ENCODE measurements at regions not wholly inside any gene's neighbourhood (a gene's known extent, or its start where the extent isn't known, plus 50 kb on each side); places are given as distances from the start of the nearest gene placed in this dataset.

DNA sequence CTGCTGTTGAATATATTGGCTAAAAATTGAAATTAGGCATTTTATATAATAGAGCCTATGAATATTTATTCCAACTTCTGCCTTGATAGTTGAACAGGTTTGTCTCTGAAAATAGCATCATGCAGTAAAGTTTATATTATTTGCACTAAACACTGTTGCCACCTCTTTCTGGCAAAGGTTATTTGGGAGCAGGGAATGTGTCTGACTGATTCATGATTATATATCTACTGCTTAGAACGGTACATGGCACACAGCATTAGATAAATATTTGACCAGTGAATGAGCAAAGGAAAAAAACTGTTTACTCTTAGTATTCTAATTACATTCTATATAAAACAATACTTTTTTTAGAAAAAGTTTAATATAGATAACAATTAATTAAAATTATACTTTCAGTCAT is 123.1 kb upstream of the MGAT4C start:
- Histone ChIP-seq H3K4me3 (replicated peaks in 1 of 3; ENCODE audit: insufficient read depth in 1 of 3, low read depth in 1 of 3, low read length in 3 of 3) (no peak overlapping the region), H3K9me3 (replicated peaks; ENCODE audit: control insufficient read depth, insufficient read depth, low read length) (no peaks in the 10 kb centered on the region), H2AFZ (ENCODE audit: low read depth, low read length) (no peak overlapping the region), H3K27me3 (ENCODE audit: control insufficient read depth in 2 of 2, insufficient read depth in 2 of 2, low read length in 2 of 2) (no peaks in the 10 kb centered on the region), H3K9me1 (replicated peaks; ENCODE audit: control insufficient read depth, extremely low read depth, insufficient read depth, low read length) (no peaks in the 10 kb centered on the region), H4K20me1 (replicated peaks; ENCODE audit: control insufficient read depth, extremely low read depth, insufficient read depth, low read length) (no peaks in the 10 kb centered on the region), H3K36me3 (ENCODE audit: control insufficient read depth in 2 of 2, extremely low read depth in 1 of 2, insufficient read depth in 2 of 2, low read length in 2 of 2) (no peaks in the 10 kb centered on the region), H3K4me2 (ENCODE audit: insufficient read depth, low read length) (no peak overlapping the region), H3K27ac (ENCODE audit: insufficient read depth, low read depth, low read length) (no peak overlapping the region), H3K4me1 (ENCODE audit: control insufficient read depth, extremely low read depth, insufficient read depth, low read length) (no peaks in the 10 kb centered on the region), H3K79me2 (ENCODE audit: control insufficient read depth, insufficient read depth, low read length) (no peaks in the 10 kb centered on the region), H3K9ac (replicated peaks; ENCODE audit: extremely low read depth, insufficient read depth, low read length) (no peak overlapping the region)
- DNase-seq (ENCODE audit: low read depth, low spot score) = no peak
- dilution Hi-C loops (cut with MboI; ENCODE audit: extremely low pct_ligation_motif_present, low sequenced_read_pairs) (no loop called here), intact Hi-C loops (cut with micrococcal nuclease) (no loop called here)
- FAIRE-seq = no peak
- TF ChIP-seq MYC (IDR thresholded peaks at IDR 0.05; ENCODE audit: low read depth, low read length) (no peak), MAX (IDR thresholded peaks at IDR 0.05; ENCODE audit: insufficient read depth, insufficient read length) (no peak), JUN (IDR thresholded peaks at IDR 0.05; ENCODE audit: borderline replicate concordance, insufficient read depth, insufficient read length, low read depth) (no peak), POLR2AphosphoS5 (IDR thresholded peaks at IDR 0.05; ENCODE audit: insufficient read depth, low read depth, low read length) (no peak), EZH2 (IDR thresholded peaks at IDR 0.05; ENCODE audit: borderline replicate concordance, low read depth, low read length, severe bottlenecking) (no peak), POLR2A (IDR thresholded peaks at IDR 0.05; ENCODE audit: low read depth, low read length) (no peak)
- TF ChIP-seq, protein P1, sequence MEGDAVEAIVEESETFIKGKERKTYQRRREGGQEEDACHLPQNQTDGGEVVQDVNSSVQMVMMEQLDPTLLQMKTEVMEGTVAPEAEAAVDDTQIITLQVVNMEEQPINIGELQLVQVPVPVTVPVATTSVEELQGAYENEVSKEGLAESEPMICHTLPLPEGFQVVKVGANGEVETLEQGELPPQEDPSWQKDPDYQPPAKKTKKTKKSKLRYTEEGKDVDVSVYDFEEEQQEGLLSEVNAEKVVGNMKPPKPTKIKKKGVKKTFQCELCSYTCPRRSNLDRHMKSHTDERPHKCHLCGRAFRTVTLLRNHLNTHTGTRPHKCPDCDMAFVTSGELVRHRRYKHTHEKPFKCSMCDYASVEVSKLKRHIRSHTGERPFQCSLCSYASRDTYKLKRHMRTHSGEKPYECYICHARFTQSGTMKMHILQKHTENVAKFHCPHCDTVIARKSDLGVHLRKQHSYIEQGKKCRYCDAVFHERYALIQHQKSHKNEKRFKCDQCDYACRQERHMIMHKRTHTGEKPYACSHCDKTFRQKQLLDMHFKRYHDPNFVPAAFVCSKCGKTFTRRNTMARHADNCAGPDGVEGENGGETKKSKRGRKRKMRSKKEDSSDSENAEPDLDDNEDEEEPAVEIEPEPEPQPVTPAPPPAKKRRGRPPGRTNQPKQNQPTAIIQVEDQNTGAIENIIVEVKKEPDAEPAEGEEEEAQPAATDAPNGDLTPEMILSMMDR (IDR thresholded peaks at IDR 0.05; ENCODE audit: extremely low read depth in 1 of 2, insufficient read depth in 1 of 2, low read depth in 1 of 2, low read length in 2 of 2) = no peak
- ChIA-PET CTCF (interaction anchor here (0.7 kb wide), 1 partner anchor 9 kb away, joined by 3 read pairs; no protein-coding TSS in a partner anchor), POLR2A (no interaction called here)
- no TSS peak for BruUV-seq (replicated peaks)

Measured in endothelial cell of umbilical vein (primary cell).